GM19025 (cell line): ENCODE measurements at regions not wholly inside any gene's neighbourhood (a gene's known extent, or its start where the extent isn't known, plus 50 kb on each side); places are given as distances from the start of the nearest gene placed in this dataset.
"Not testable (repeated sequence)": the region's sequence is repeated elsewhere in the genome, so short reads cannot be mapped to it uniquely, and the experiment has no call there.

ENCODE experiments used
- ATAC-seq: cut with Tn5 transposase; IDR thresholded peaks from one replicate; pipeline ENCODE4 v1.9.1; 2021; ENCODE audit warnings: mild to moderate bottlenecking, low read depth, moderate library complexity; ENCODE audit not compliant: unreplicated experiment

- no peak for ATAC-seq
Measured at GRCh38 chr16:87150262-87150661, 166.9 kb downstream of the C16orf95 start.

GRCh38 chr16:87150681-87151280 is 166.4 kb downstream of the C16orf95 start:
- ATAC-seq = no peak

- no peak for ATAC-seq
Measured at GRCh38 chr16:87152221-87152755, 164.9 kb downstream of the C16orf95 start.

GRCh38 chr16:87153326-87153725 is 163.9 kb downstream of the C16orf95 start:
- no peak for ATAC-seq

GRCh38 chr16:87155315-87155714 is 161.9 kb downstream of the C16orf95 start:
- ATAC-seq = not testable (repeated sequence)

GRCh38 chr16:87156195-87156594 is 161.0 kb downstream of the C16orf95 start:
- ATAC-seq = no peak

GRCh38 chr16:87160234-87160636 is 157.0 kb downstream of the C16orf95 start:
- no peak for ATAC-seq

GRCh38 chr16:87160701-87161337 is 156.4 kb downstream of the C16orf95 start:
- no peak for ATAC-seq

GRCh38 chr16:87161410-87161809 is 155.8 kb downstream of the C16orf95 start:
- ATAC-seq = not testable (repeated sequence)

GRCh38 chr16:87161822-87162676 is 155.1 kb downstream of the C16orf95 start:
- ATAC-seq = no peak

GRCh38 chr16:87162799-87163198 is 154.4 kb downstream of the C16orf95 start:
- ATAC-seq = not testable (repeated sequence)

GRCh38 chr16:87163637-87164036 is 153.6 kb downstream of the C16orf95 start:
- ATAC-seq = no peak

- ATAC-seq = no peak
Measured at GRCh38 chr16:87165151-87165550, 152.0 kb downstream of the C16orf95 start.

- ATAC-seq = no peak
Measured at GRCh38 chr16:87165885-87166284, 151.3 kb downstream of the C16orf95 start.

GRCh38 chr16:87166321-87166720 is 150.9 kb downstream of the C16orf95 start:
- no peak for ATAC-seq

- ATAC-seq = no peak
Measured at GRCh38 chr16:87166934-87167333, 150.3 kb downstream of the C16orf95 start.

GRCh38 chr16:87169509-87169995 is 147.6 kb downstream of the C16orf95 start:
- ATAC-seq = no peak

GRCh38 chr16:87170310-87170709 is 146.9 kb downstream of the C16orf95 start:
- ATAC-seq = no peak

- no peak for ATAC-seq
Measured at GRCh38 chr16:87171723-87172122, 145.5 kb downstream of the C16orf95 start.

- ATAC-seq = no peak
Measured at GRCh38 chr16:87172632-87173031, 144.6 kb downstream of the C16orf95 start.

- no peak for ATAC-seq
Measured at GRCh38 chr16:87173294-87173893, 143.8 kb downstream of the C16orf95 start.
